ENCODE measurements at regions not wholly inside any gene's neighbourhood (a gene's known extent, or its start where the extent isn't known, plus 50 kb on each side); places are given as distances from the start of the nearest gene placed in this dataset.

GRCh38 chr7:84633-85020, 107.7 kb upstream of the FAM20C start:
- TF ChIP-seq CTCF (IDR thresholded peaks at IDR 0.05; ENCODE audit: insufficient read depth, low read depth, low read length) (no peak), EZH2 (IDR thresholded peaks at IDR 0.05; ENCODE audit: insufficient read depth, low read length) (no peak)
